Breast epithelium (tissue), 3 donors: ENCODE measurements at regions not wholly inside any gene's neighbourhood (a gene's known extent, or its start where the extent isn't known, plus 50 kb on each side); places are given as distances from the start of the nearest gene placed in this dataset.

Source experiments
- POLR2A ChIP-seq: fragments of 450-650 bp; IDR thresholded peaks from one replicate; pipeline ENCODE4 v1.6.1; 2016; ENCODE audit warnings: antibody characterized with exemption, mild to moderate bottlenecking, moderate library complexity
- POLR2AphosphoS5 ChIP-seq, 3 donors: sonication (generic); formaldehyde crosslinking; IDR thresholded peaks; one replicate each; pipeline ENCODE4 v1.6.1; 2017; ENCODE audit warnings: antibody characterized with exemption in 3 of 3
- TF ChIP-seq, protein P1 (sequence below), 3 donors: fragments of 450-650 bp; IDR thresholded peaks; one replicate each; pipeline ENCODE4 v1.5.1; 2016 to 2017; ENCODE audit warnings: antibody characterized with exemption in 3 of 3, mild to moderate bottlenecking in 3 of 3, moderate library complexity in 3 of 3

DNA sequence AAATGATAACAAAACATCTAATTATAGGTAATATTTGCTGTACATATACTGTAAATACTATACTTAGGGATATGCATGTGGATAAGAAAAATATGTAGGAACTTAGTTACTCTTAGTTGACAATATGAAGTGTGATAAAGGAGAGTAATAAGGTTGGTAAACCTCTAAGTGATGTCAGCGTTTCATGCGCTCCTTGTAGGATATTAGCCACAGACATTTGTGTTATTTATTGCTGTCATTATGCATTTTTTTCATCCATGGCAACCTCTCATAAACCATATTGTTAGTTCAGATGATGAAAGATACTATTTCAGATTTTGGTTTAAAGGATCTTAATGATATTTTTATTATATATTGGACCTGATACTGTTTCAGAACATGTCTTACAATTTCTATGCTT is 298.1 kb upstream of the PITX2 start:
- TF ChIP-seq POLR2A (no peak), POLR2AphosphoS5 (IDR thresholded peaks at IDR 0.05) (no peak)
- TF ChIP-seq, protein P1, sequence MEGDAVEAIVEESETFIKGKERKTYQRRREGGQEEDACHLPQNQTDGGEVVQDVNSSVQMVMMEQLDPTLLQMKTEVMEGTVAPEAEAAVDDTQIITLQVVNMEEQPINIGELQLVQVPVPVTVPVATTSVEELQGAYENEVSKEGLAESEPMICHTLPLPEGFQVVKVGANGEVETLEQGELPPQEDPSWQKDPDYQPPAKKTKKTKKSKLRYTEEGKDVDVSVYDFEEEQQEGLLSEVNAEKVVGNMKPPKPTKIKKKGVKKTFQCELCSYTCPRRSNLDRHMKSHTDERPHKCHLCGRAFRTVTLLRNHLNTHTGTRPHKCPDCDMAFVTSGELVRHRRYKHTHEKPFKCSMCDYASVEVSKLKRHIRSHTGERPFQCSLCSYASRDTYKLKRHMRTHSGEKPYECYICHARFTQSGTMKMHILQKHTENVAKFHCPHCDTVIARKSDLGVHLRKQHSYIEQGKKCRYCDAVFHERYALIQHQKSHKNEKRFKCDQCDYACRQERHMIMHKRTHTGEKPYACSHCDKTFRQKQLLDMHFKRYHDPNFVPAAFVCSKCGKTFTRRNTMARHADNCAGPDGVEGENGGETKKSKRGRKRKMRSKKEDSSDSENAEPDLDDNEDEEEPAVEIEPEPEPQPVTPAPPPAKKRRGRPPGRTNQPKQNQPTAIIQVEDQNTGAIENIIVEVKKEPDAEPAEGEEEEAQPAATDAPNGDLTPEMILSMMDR (IDR thresholded peaks at IDR 0.05), result no peak
